ENCODE measurements at regions not wholly inside any gene's neighbourhood (a gene's known extent, or its start where the extent isn't known, plus 50 kb on each side); places are given as distances from the start of the nearest gene placed in this dataset.
"Not testable (repeated sequence)": the region's sequence is repeated elsewhere in the genome, so short reads cannot be mapped to it uniquely, and the experiment has no call there.

DNA sequence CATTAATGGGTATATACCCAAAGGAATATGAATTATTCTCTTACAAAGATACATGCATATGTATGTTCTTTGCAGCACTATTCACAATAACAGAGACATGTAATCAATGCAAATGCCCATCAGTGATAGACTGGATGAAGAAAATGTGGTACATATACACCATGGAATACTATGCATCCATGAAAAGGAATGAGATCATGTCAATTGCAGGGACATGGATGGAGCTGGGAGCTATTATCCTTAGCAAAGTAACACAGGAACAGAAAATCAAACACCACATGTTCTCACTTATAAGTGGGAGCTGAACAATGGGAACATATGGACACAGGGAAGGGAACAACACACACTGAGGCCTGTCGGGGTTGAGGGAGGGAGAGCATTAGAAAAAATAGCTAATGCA, 141.1 kb upstream of the HS3ST4 start:
- Histone ChIP-seq H3K36me3 (ENCODE audit: control insufficient read depth, insufficient read depth, low read length) (no peaks in the 10 kb centered on the region), H3K27me3 (ENCODE audit: control insufficient read depth, insufficient read depth, low read length) (no peaks in the 10 kb centered on the region), H3K9me3 (ENCODE audit: control insufficient read depth, insufficient read depth, low read length) (no peaks in the 10 kb centered on the region), H3K4me3 (ENCODE audit: low read depth, low read length) (no peak overlapping the region), H3K4me1 (ENCODE audit: control insufficient read depth, insufficient read depth, low read length) (no peaks in the 10 kb centered on the region), H3K27ac (ENCODE audit: low read depth, low read length) (no peak overlapping the region)
- 100% methylated on average over 1 of the region's 1 CpG for WGBS (ENCODE audit: insufficient coverage)
- no peak for DNase-seq (ENCODE audit: low read depth in 4 of 6, low spot score in 6 of 6)

DNA sequence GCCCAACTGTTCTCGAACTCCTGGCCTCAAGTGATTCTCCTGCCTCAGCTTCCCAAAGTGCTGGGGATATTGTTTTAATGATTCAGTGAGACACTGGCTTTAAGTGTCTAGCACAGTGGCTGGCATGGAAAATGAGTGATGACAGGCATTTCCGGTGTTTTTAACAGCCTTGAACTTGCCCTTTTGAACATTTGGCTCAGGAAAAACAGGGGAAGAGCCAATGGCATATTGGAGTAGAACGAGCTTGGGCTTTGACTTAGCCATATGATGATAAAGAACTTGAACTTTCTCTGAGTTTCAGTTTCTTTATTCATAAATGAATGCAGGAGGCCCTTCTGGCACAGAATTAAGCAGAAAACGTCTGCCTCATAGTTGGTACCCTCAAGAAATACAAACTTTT, 145.0 kb upstream of the HS3ST4 start:
- Histone ChIP-seq H3K4me1 (ENCODE audit: control insufficient read depth, insufficient read depth, low read length) (no peaks in the 10 kb centered on the region), H3K36me3 (ENCODE audit: control insufficient read depth, insufficient read depth, low read length) (no peaks in the 10 kb centered on the region), H3K9me3 (ENCODE audit: control insufficient read depth, insufficient read depth, low read length) (no peaks in the 10 kb centered on the region), H3K4me3 (ENCODE audit: low read depth, low read length) (no peak overlapping the region), H3K27ac (ENCODE audit: low read depth, low read length) (no peak overlapping the region), H3K27me3 (ENCODE audit: control insufficient read depth, insufficient read depth, low read length) (no peaks in the 10 kb centered on the region)
- WGBS (ENCODE audit: insufficient coverage) = 71% methylated on average over 3 of the region's 4 CpGs
- DNase-seq (ENCODE audit: low read depth in 4 of 6, low spot score in 6 of 6) = peak in 1 of 6 donors; percentile 23

DNA sequence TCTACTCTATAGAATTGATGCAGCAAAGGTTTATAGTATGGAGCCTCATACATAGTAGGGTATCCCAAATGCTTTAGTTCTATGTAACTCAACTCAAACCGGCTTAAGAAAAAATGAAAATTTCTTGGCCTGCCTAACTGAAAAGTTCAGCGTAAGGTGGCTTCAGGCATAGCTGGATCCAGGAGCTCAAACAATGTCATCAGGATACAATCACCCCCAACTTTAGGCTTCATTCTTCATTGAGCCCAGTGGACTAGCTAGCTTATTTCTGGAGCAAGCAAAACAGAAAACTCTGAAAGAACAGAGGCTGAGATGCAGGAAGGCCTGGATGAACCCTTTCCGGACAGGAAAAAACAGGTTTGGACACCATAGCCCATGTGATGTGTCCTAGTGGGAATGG, 147.5 kb upstream of the HS3ST4 start:
- WGBS (ENCODE audit: insufficient coverage) = 71% methylated on average over 3 of the region's 3 CpGs
- H3K36me3 ChIP-seq (ENCODE audit: control insufficient read depth, insufficient read depth, low read length) = no peaks in the 10 kb centered on the region
- H3K27me3 ChIP-seq (ENCODE audit: control insufficient read depth, insufficient read depth, low read length) = no peaks in the 10 kb centered on the region
- H3K27ac ChIP-seq (ENCODE audit: low read depth, low read length) = no peak overlapping the region
- no peak for DNase-seq (ENCODE audit: low read depth in 4 of 6, low spot score in 6 of 6)
- H3K9me3 ChIP-seq (ENCODE audit: control insufficient read depth, insufficient read depth, low read length) = no peaks in the 10 kb centered on the region
- H3K4me1 ChIP-seq (ENCODE audit: control insufficient read depth, insufficient read depth, low read length) = no peaks in the 10 kb centered on the region
- H3K4me3 ChIP-seq (ENCODE audit: low read depth, low read length) = no peak overlapping the region

DNA sequence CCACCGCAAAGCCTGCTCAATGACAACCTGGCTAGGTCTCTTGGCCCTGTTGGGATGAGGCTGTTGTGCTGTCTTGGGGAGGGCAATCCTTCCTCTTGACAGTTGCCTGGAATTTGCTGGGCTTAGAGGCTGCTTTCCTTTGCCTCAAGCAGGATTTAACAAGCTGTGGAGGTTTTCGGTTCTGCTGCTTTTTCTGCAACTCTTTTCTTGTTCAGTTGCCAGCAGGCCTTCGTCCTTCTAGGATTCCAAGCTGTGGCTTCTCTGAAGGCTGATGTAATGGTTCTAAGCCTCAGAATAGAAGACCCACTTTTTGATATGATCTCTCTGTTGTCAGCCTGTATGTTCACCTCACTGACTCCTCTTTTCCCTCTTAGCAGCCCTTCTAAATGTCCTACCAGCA, 149.5 kb upstream of the HS3ST4 start:
- no peak overlapping the region for H3K27ac ChIP-seq (ENCODE audit: low read depth, low read length)
- WGBS (ENCODE audit: insufficient coverage) = 85% methylated on average over 2 of the region's 3 CpGs

DNA sequence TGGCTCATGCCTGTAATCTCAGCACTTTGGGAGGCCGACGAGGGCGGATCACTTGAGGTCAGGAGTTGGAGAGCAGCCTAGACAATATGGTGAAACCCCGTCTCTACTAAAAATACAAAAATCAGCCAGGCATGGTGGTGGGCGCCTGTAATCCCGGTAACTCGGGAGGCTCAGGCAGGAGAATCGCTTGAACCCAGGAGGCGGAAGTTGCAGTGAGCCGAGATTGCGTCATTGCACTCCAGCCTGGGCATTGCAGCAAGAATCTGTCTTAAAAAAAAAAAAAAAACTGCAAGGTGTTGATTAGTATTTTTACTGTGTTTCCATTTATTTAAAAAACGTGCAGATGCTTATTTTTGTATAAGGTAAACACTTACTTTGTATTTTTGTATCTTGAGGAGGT, 152.0 kb upstream of the HS3ST4 start:
- H3K36me3 ChIP-seq (ENCODE audit: control insufficient read depth, insufficient read depth, low read length); H3K27me3 ChIP-seq (ENCODE audit: control insufficient read depth, insufficient read depth, low read length); DNase-seq (ENCODE audit: low read depth in 4 of 6, low spot score in 6 of 6); H3K9me3 ChIP-seq (ENCODE audit: control insufficient read depth, insufficient read depth, low read length); H3K27ac ChIP-seq (ENCODE audit: low read depth, low read length); H3K4me1 ChIP-seq (ENCODE audit: control insufficient read depth, insufficient read depth, low read length); H3K4me3 ChIP-seq (ENCODE audit: low read depth, low read length): not testable (repeated sequence)
- 100% methylated on average over 4 of the region's 12 CpGs for WGBS (ENCODE audit: insufficient coverage)

More for the DNA sequence above, 149.5 kb upstream of the HS3ST4 start:
- no peak overlapping the region for H3K4me3 ChIP-seq (ENCODE audit: low read depth, low read length)
- no peaks in the 10 kb centered on the region for H3K36me3 ChIP-seq (ENCODE audit: control insufficient read depth, insufficient read depth, low read length)
- no peaks in the 10 kb centered on the region for H3K9me3 ChIP-seq (ENCODE audit: control insufficient read depth, insufficient read depth, low read length)
- peak in 1 of 6 donors; percentile 51 for DNase-seq (ENCODE audit: low read depth in 4 of 6, low spot score in 6 of 6)
- H3K27me3 ChIP-seq (ENCODE audit: control insufficient read depth, insufficient read depth, low read length) = no peaks in the 10 kb centered on the region
- no peaks in the 10 kb centered on the region for H3K4me1 ChIP-seq (ENCODE audit: control insufficient read depth, insufficient read depth, low read length)

DNA sequence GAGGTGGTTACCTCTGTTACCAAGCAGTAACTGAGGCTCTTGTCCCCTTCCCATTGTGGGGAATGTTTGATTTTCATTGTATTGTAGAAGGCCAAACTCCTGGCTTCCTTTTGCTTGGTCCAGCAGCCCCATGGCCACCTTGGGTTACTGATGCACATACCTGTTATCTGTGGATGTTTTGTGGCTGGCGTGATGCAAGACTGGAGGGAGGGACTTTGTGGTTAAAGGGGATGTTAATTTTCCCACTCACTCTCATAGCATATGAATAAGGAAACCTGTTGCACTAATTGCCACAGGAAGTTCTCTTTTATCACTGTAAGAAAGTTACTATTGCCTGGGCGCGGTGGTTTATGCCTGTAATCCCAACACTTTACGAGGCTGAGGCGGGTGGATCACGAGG, 168.6 kb upstream of the HS3ST4 start:
- Histone ChIP-seq H3K36me3 (ENCODE audit: control insufficient read depth, insufficient read depth, low read length) (no peaks in the 10 kb centered on the region), H3K27me3 (ENCODE audit: control insufficient read depth, insufficient read depth, low read length) (no peaks in the 10 kb centered on the region), H3K27ac (ENCODE audit: low read depth, low read length) (no peak overlapping the region), H3K4me1 (ENCODE audit: control insufficient read depth, insufficient read depth, low read length) (no peaks in the 10 kb centered on the region), H3K9me3 (ENCODE audit: control insufficient read depth, insufficient read depth, low read length) (no peaks in the 10 kb centered on the region), H3K4me3 (ENCODE audit: low read depth, low read length) (no peak overlapping the region)
- no peak for DNase-seq (ENCODE audit: low read depth in 4 of 6, low spot score in 6 of 6)
- 98% methylated on average over 5 of the region's 6 CpGs for WGBS (ENCODE audit: insufficient coverage)

DNA sequence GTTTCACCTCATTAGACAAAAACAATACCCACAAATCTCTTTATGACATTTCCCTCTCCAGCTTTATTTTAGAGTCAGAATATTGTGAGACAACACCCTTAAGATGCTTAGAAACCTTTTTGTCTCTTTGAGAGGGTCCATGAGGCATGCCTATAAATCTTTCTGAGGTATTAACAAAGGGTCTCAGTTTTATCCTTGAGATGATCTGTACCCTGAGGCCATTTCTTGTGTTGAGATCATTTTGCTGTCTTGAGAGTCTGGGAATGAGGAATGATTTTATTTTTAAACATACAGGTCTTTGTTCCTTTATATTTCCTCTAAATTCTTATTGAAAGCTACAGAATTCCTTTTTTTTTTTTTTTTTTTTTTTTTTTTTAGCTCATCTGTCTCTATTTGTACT, 179.7 kb upstream of the HS3ST4 start:
- Histone ChIP-seq H3K4me3 (ENCODE audit: low read depth, low read length) (no peak overlapping the region), H3K27ac (ENCODE audit: low read depth, low read length) (no peak overlapping the region), H3K4me1 (ENCODE audit: control insufficient read depth, insufficient read depth, low read length) (no peaks in the 10 kb centered on the region), H3K27me3 (ENCODE audit: control insufficient read depth, insufficient read depth, low read length) (no peaks in the 10 kb centered on the region), H3K36me3 (ENCODE audit: control insufficient read depth, insufficient read depth, low read length) (no peaks in the 10 kb centered on the region), H3K9me3 (ENCODE audit: control insufficient read depth, insufficient read depth, low read length) (no peaks in the 10 kb centered on the region)
- no peak for DNase-seq (ENCODE audit: low read depth in 4 of 6, low spot score in 6 of 6)

DNA sequence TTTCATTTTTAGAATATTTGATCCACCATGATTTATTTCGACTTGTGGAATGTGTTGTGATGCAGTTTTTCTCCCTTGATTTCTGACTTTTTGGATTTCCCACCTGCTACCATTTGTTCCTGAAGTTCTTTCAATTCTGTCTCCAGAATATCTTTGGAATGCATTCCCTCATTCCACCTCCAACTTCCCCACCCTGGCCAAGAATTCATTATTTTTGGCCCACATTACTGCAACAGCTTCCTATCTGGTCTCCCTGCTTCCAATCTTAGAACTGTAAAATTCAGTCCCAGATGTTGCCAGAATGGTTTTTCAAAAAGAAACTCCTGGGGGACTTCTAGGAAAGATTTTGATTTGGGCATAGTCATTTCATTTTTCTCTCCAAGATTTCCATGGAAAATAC, 182.3 kb upstream of the HS3ST4 start:
- Histone ChIP-seq H3K4me1 (ENCODE audit: control insufficient read depth, insufficient read depth, low read length) (no peaks in the 10 kb centered on the region), H3K9me3 (ENCODE audit: control insufficient read depth, insufficient read depth, low read length) (no peaks in the 10 kb centered on the region), H3K4me3 (ENCODE audit: low read depth, low read length) (no peak overlapping the region), H3K27me3 (ENCODE audit: control insufficient read depth, insufficient read depth, low read length) (no peaks in the 10 kb centered on the region), H3K27ac (ENCODE audit: low read depth, low read length) (no peak overlapping the region), H3K36me3 (ENCODE audit: control insufficient read depth, insufficient read depth, low read length) (no peaks in the 10 kb centered on the region)
- no CpG with 5 or more reads among the region's 1 CpG for WGBS (ENCODE audit: insufficient coverage)
- DNase-seq (ENCODE audit: low read depth in 4 of 6, low spot score in 6 of 6) = peak in 1 of 6 donors; percentile 45

DNA sequence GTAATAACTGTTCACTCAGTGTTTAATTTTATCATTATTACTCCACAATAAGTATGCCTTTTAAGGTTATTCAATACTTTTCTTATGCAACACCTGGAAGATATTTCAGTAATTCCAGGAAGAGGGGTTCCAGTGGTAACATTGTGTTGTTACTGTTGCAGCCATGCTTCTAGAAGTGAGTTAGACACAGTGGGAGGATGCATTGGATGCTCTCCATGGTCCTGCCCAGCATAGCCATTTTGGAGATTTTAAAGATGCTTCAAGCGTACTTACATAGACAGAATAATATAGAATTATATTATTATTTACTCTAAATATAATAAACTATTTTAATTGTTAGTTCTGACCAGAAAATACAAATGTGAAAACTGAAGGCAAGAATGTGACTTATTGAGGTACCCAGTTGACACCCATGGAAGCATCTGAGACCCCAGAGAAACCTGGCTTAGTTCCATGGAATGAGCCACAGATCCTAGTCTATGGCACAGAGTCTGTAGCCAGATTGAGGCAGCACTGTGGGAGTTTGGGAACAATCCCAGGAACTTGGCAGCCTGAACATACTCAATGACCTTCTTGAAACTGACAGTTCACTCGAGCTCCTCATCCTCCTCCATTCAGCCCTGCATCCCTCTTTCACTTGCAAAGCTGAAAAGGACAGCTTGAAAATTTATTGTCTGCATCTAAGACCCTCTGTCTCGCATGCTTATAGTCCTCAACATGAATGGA, 190.1 kb upstream of the HS3ST4 start:
- Histone ChIP-seq H3K36me3 (ENCODE audit: control insufficient read depth, insufficient read depth, low read length) (no peaks in the 10 kb centered on the region), H3K4me1 (ENCODE audit: control insufficient read depth, insufficient read depth, low read length) (no peaks in the 10 kb centered on the region), H3K27ac (ENCODE audit: low read depth, low read length) (no peak overlapping the region), H3K27me3 (ENCODE audit: control insufficient read depth, insufficient read depth, low read length) (no peaks in the 10 kb centered on the region), H3K9me3 (ENCODE audit: control insufficient read depth, insufficient read depth, low read length) (no peaks in the 10 kb centered on the region), H3K4me3 (ENCODE audit: low read depth, low read length) (no peak overlapping the region)
- peak in 2 of 6 donors; percentile 25 to 57 for DNase-seq (ENCODE audit: low read depth in 4 of 6, low spot score in 6 of 6)
- WGBS (ENCODE audit: insufficient coverage) = 0% methylated on average over 1 of the region's 3 CpGs

DNA sequence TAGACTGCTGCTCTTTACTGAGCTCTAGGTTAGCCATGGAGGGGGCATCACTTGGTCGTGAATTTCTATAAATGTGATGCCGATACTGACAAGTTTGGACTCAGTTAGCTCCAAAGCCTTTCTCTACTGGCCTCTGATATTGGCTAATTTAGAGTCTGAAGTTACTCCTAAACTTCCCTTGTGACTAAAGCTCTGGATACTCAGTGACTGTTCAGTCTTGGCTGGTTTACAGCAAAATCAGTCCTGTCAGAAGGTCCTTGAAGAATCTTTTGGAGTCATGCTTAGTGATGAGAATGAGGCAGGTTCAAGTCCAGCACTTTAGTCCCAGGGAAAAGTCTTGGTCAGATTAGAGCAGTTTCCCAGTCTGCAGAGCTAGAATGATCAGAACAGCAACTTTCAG, 197.5 kb upstream of the HS3ST4 start:
- Histone ChIP-seq H3K27ac (ENCODE audit: low read depth, low read length) (no peak overlapping the region), H3K4me3 (ENCODE audit: low read depth, low read length) (no peak overlapping the region), H3K9me3 (ENCODE audit: control insufficient read depth, insufficient read depth, low read length) (peaks cover 1% of the 10 kb centered on the region), H3K4me1 (ENCODE audit: control insufficient read depth, insufficient read depth, low read length) (no peaks in the 10 kb centered on the region), H3K36me3 (ENCODE audit: control insufficient read depth, insufficient read depth, low read length) (no peaks in the 10 kb centered on the region), H3K27me3 (ENCODE audit: control insufficient read depth, insufficient read depth, low read length) (no peaks in the 10 kb centered on the region)
- WGBS (ENCODE audit: insufficient coverage) = no CpG with 5 or more reads among the region's 2 CpGs
- no peak for DNase-seq (ENCODE audit: low read depth in 4 of 6, low spot score in 6 of 6)
